ENCODE measurements at regions not wholly inside any gene's neighbourhood (a gene's known extent, or its start where the extent isn't known, plus 50 kb on each side); places are given as distances from the start of the nearest gene placed in this dataset.
"Not testable (repeated sequence)": the region's sequence is repeated elsewhere in the genome, so short reads cannot be mapped to it uniquely, and the experiment has no call there.

GRCh38 chr14:19345298-19345911, 88.7 kb downstream of the POTEG start:
- H3K27ac Mint-ChIP-seq; POLR2A ChIA-PET; H3K9me3 Mint-ChIP-seq (ENCODE audit: low read depth); ATAC-seq; DNase-seq; H3K4me3 Mint-ChIP-seq; H3K27me3 Mint-ChIP-seq; intact Hi-C loops (cut with DNase I, micrococcal nuclease); H3K36me3 Mint-ChIP-seq (ENCODE audit: low read depth); H3K4me1 Mint-ChIP-seq; CTCF ChIA-PET: not testable (repeated sequence)

GRCh38 chr14:19346074-19346480, 88.1 kb downstream of the POTEG start:
- CTCF ChIA-PET; H3K27me3 Mint-ChIP-seq; POLR2A ChIA-PET; ATAC-seq; H3K4me1 Mint-ChIP-seq; intact Hi-C loops (cut with DNase I, micrococcal nuclease); H3K36me3 Mint-ChIP-seq (ENCODE audit: low read depth); DNase-seq; H3K4me3 Mint-ChIP-seq; H3K9me3 Mint-ChIP-seq (ENCODE audit: low read depth); H3K27ac Mint-ChIP-seq: not testable (repeated sequence)

- POLR2A ChIA-PET; H3K9me3 Mint-ChIP-seq (ENCODE audit: low read depth); H3K4me1 Mint-ChIP-seq; CTCF ChIA-PET; H3K27me3 Mint-ChIP-seq; DNase-seq; ATAC-seq; H3K36me3 Mint-ChIP-seq (ENCODE audit: low read depth); H3K27ac Mint-ChIP-seq; H3K4me3 Mint-ChIP-seq; intact Hi-C loops (cut with DNase I, micrococcal nuclease): not testable (repeated sequence)
Observed at GRCh38 chr14:19346636-19347035, 87.5 kb downstream of the POTEG start.

- POLR2A ChIA-PET; H3K27ac Mint-ChIP-seq; ATAC-seq; H3K9me3 Mint-ChIP-seq (ENCODE audit: low read depth); intact Hi-C loops (cut with DNase I, micrococcal nuclease); H3K27me3 Mint-ChIP-seq; DNase-seq; H3K4me3 Mint-ChIP-seq; CTCF ChIA-PET; H3K4me1 Mint-ChIP-seq; H3K36me3 Mint-ChIP-seq (ENCODE audit: low read depth): not testable (repeated sequence)
Observed at GRCh38 chr14:19347112-19347511, 87.0 kb downstream of the POTEG start.
